AG04449 (cell line): ENCODE measurements at regions not wholly inside any gene's neighbourhood (a gene's known extent, or its start where the extent isn't known, plus 50 kb on each side); places are given as distances from the start of the nearest gene placed in this dataset.

Experiments used
- CTCF ChIA-PET: fragments of 350-600 bp; formaldehyde crosslinking; extraction: SDS; loops from one replicate; lab custom pipeline; 2021; ENCODE audit warnings: antibody characterized with exemption; lab: Yijun Ruan, JAX
- POLR2A ChIA-PET: fragments of 400-600, 350-600 bp; formaldehyde crosslinking; extraction: SDS; loops from one replicate; lab custom pipeline; 2020; ENCODE audit warnings: antibody characterized with exemption, inconsistent platforms; lab: Yijun Ruan, JAX
- DNase-seq: peaks from one replicate; pipeline ENCODE4 v3.0.0-alpha.2; 2010; ENCODE audit warnings: low read depth, low spot score
- H3K4me3 ChIP-seq: 2 replicates; pipeline ENCODE4 v1.5.1; 2011; ENCODE audit warnings: low read depth, mild to moderate bottlenecking, control low read depth, low read length
- CTCF ChIP-seq: IDR thresholded peaks from one replicate; pipeline ENCODE4 v1.5.1; 2011; ENCODE audit warnings: mild to moderate bottlenecking, moderate library complexity, low read length, control low read depth, inconsistent platforms; ENCODE audit not compliant: insufficient read depth; ENCODE audit errors: missing control alignments

- H3K4me3 ChIP-seq = no peak overlapping the region
- no peak for TF ChIP-seq CTCF
Observed at GRCh38 chr12:108076556-108076955, 52.5 kb upstream of the WSCD2 start.

GRCh38 chr12:108078428-108078827, 50.7 kb upstream of the WSCD2 start:
- ChIA-PET CTCF (no interaction called here), POLR2A (no interaction called here)
- no peak for TF ChIP-seq CTCF
- DNase-seq = no peak
- H3K4me3 ChIP-seq = no peak overlapping the region

More at GRCh38 chr12:108076556-108076955, 52.5 kb upstream of the WSCD2 start:
- DNase-seq = no peak
- CTCF ChIA-PET = no interaction called here
- POLR2A ChIA-PET = no interaction called here
